Bronchial epithelial cell (primary cell): ENCODE measurements at regions not wholly inside any gene's neighbourhood (a gene's known extent, or its start where the extent isn't known, plus 50 kb on each side); places are given as distances from the start of the nearest gene placed in this dataset.

Experiments used
- DNase-seq: peaks from one replicate; pipeline ENCODE4 v3.0.0-alpha.2; 2010; ENCODE audit warnings: low read depth
- FAIRE-seq: peaks from 2 replicates; lab custom pipeline; 2011; peaks lifted over from hg19 to GRCh38; lab: Jason Lieb, UNC
- H3K27me3 ChIP-seq: 2 replicates; pipeline ENCODE4 v1.5.1; 2011; ENCODE audit warnings: low read length; ENCODE audit not compliant: control insufficient read depth, insufficient read depth
- H3K36me3 ChIP-seq: 2 replicates; pipeline ENCODE4 v1.5.1; 2011; ENCODE audit warnings: low read length; ENCODE audit not compliant: control insufficient read depth, insufficient read depth
- H3K4me3 ChIP-seq: 2 replicates; pipeline ENCODE4 v1.5.1; 2011; ENCODE audit warnings: mild to moderate bottlenecking, low read depth, low read length, control low read depth
- CTCF ChIP-seq: IDR thresholded peaks from 2 replicates; pipeline ENCODE4 v1.5.1; 2011; ENCODE audit warnings: mild to moderate bottlenecking, moderate library complexity, low read length, control low read depth, inconsistent platforms; ENCODE audit not compliant: insufficient read depth, severe bottlenecking

GRCh38 chr2:12584338-12584737, 132.4 kb upstream of the TRIB2 start:
- DNase-seq (no peak), FAIRE-seq (no peak)
- Histone ChIP-seq H3K36me3 (no peaks in the 10 kb centered on the region), H3K4me3 (no peak overlapping the region), H3K27me3 (no peaks in the 10 kb centered on the region)
- TF ChIP-seq CTCF = no peak

DNA sequence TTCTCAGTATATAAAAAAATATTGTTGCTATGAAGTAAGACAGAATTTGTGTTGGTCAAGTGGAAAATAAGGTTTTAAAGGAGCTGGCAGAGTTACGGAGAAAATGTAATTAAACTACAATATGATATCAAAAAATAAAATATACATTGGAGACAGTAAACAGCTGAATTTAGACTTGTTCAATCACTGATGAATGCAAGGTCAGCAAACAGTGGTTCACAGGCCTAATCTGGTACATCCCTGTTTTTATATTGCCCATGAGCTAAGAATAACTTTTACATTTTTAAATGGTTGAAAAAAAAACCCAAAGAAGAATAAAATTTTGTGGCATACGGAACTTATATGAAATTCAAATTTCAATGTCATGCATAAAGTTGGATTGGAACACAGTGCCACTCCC, 131.0 kb upstream of the TRIB2 start:
- no peak for FAIRE-seq
- H3K4me3 ChIP-seq = no peak overlapping the region

DNA sequence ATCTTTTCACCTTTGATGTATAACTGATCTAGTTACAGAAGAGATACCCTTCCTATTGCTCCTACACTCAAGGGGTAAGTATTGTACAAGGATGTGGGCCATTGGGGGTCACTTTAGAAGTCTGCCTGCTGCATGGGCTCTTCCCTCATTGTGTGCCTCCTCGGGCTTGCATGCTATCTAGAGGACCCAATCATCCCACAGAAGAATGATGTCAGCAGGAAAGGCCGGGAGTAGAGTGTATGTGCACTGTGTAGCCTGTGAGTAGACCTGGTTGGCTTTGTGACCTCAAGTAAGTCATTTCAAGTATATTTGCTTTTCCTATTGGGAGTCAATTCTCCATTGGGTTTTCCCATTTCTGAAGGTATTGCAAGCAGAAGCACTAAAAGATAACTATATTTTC, 129.5 kb upstream of the TRIB2 start:
- no peak for TF ChIP-seq CTCF
- no peak for DNase-seq
- no peak for FAIRE-seq
- Histone ChIP-seq H3K4me3 (no peak overlapping the region), H3K36me3 (no peaks in the 10 kb centered on the region), H3K27me3 (no peaks in the 10 kb centered on the region)

More for the DNA sequence above, 131.0 kb upstream of the TRIB2 start:
- DNase-seq = no peak
- H3K27me3 ChIP-seq = no peaks in the 10 kb centered on the region
- TF ChIP-seq CTCF = no peak
- no peaks in the 10 kb centered on the region for H3K36me3 ChIP-seq

- TF ChIP-seq CTCF = no peak
- no peak overlapping the region for H3K4me3 ChIP-seq
- peak; percentile 77 for FAIRE-seq
Observed at GRCh38 chr2:12587729-12588522, 128.8 kb upstream of the TRIB2 start.

DNA sequence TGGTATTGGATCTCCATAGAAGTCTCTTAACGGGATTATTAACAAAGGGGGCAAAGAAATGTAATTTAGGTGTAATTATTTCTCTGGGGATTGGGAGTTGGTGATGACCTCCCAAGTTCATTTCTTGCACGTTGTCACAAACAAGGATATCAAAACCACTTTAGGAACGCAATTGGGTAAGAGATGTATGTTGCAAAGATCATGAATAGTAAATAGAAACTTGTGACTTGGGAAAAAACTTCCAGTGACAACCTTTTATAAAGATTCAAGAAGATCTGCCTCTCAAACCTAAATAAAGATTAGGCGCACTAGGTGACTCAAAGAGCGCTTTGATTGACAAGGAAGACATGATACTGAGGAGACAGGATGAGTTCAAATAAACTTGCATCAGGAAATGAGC, 127.8 kb upstream of the TRIB2 start:
- FAIRE-seq (no peak), DNase-seq (no peak)
- TF ChIP-seq CTCF = no peak
- H3K36me3 ChIP-seq = no peaks in the 10 kb centered on the region
- H3K27me3 ChIP-seq = no peaks in the 10 kb centered on the region
- H3K4me3 ChIP-seq = no peak overlapping the region

More at GRCh38 chr2:12587729-12588522, 128.8 kb upstream of the TRIB2 start:
- DNase-seq = peak; percentile 92
- no peaks in the 10 kb centered on the region for H3K27me3 ChIP-seq
- no peaks in the 10 kb centered on the region for H3K36me3 ChIP-seq
